ENCODE measurements at regions not wholly inside any gene's neighbourhood (a gene's known extent, or its start where the extent isn't known, plus 50 kb on each side); places are given as distances from the start of the nearest gene placed in this dataset.
"Not testable (repeated sequence)": the region's sequence is repeated elsewhere in the genome, so short reads cannot be mapped to it uniquely, and the experiment has no call there.

GRCh38 chr18:1488394-1488793 is 583.7 kb downstream of the ADCYAP1 start:
- no peak for DNase-seq
- Mint-ChIP-seq H3K4me3 (no peak overlapping the region), H3K27ac (peak overlapping the region in 1 of 6 donors; percentile 45), H3K4me1 (no peaks in the 10 kb centered on the region), H3K9me3 (peaks cover 4 to 14% (median 6%) of the 10 kb centered on the region in 7 donors), H3K36me3 (no peaks in the 10 kb centered on the region), H3K27me3 (no peaks in the 10 kb centered on the region)
- no peak for ATAC-seq (ENCODE audit: low read depth in 2 of 2)

- Mint-ChIP-seq H3K4me1 (no peaks in the 10 kb centered on the region), H3K27me3 (no peaks in the 10 kb centered on the region), H3K4me3 (no peak overlapping the region), H3K9me3 (peaks cover 4 to 15% (median 7%) of the 10 kb centered on the region in 7 donors), H3K36me3 (no peaks in the 10 kb centered on the region), H3K27ac (no peak overlapping the region)
- ATAC-seq (ENCODE audit: low read depth in 2 of 2) (no peak), DNase-seq (no peak)
Measured at GRCh38 chr18:1488957-1489356, 584.3 kb downstream of the ADCYAP1 start.

GRCh38 chr18:1495387-1495786 is 590.7 kb downstream of the ADCYAP1 start:
- DNase-seq (no peak), ATAC-seq (ENCODE audit: low read depth in 2 of 2) (no peak)
- Mint-ChIP-seq H3K27me3 (no peaks in the 10 kb centered on the region), H3K27ac (no peak overlapping the region), H3K36me3 (no peaks in the 10 kb centered on the region), H3K4me1 (no peaks in the 10 kb centered on the region), H3K9me3 (peaks cover 6 to 35% (median 16%) of the 10 kb centered on the region in 7 donors), H3K4me3 (no peak overlapping the region)

GRCh38 chr18:1496096-1496495 is 591.4 kb downstream of the ADCYAP1 start:
- Mint-ChIP-seq H3K9me3 (peaks cover 6 to 33% (median 16%) of the 10 kb centered on the region in 7 donors), H3K4me3 (no peak overlapping the region), H3K4me1 (no peaks in the 10 kb centered on the region), H3K27ac (no peak overlapping the region), H3K27me3 (peaks cover 0 to 3% (median 0%) of the 10 kb centered on the region in 3 donors), H3K36me3 (no peaks in the 10 kb centered on the region)
- DNase-seq, result no peak
- ATAC-seq (ENCODE audit: low read depth in 2 of 2), result no peak

- ATAC-seq (ENCODE audit: low read depth in 2 of 2) (no peak), DNase-seq (no peak)
- H3K27me3 Mint-ChIP-seq, result peaks cover 0 to 3% (median 0%) of the 10 kb centered on the region in 3 donors
- H3K4me1 Mint-ChIP-seq, result no peaks in the 10 kb centered on the region
- H3K9me3 Mint-ChIP-seq, result peaks cover 0 to 21% (median 6%) of the 10 kb centered on the region in 7 donors
- no peaks in the 10 kb centered on the region for H3K36me3 Mint-ChIP-seq
- H3K4me3 Mint-ChIP-seq, result no peak overlapping the region
- no peak overlapping the region for H3K27ac Mint-ChIP-seq
Measured at GRCh38 chr18:1498216-1498615, 593.5 kb downstream of the ADCYAP1 start.

- Mint-ChIP-seq H3K4me3 (no peak overlapping the region), H3K4me1 (no peaks in the 10 kb centered on the region), H3K27ac (no peak overlapping the region), H3K36me3 (no peaks in the 10 kb centered on the region), H3K9me3 (peaks cover 0 to 21% (median 6%) of the 10 kb centered on the region in 7 donors), H3K27me3 (peaks cover 0 to 3% (median 0%) of the 10 kb centered on the region in 3 donors)
- ATAC-seq (ENCODE audit: low read depth in 2 of 2) (no peak), DNase-seq (no peak)
Measured at GRCh38 chr18:1499265-1499664, 594.6 kb downstream of the ADCYAP1 start.

- Mint-ChIP-seq H3K4me1 (no peaks in the 10 kb centered on the region), H3K4me3 (no peak overlapping the region), H3K36me3 (no peaks in the 10 kb centered on the region), H3K27ac (no peak overlapping the region), H3K27me3 (peaks cover 0 to 3% (median 0%) of the 10 kb centered on the region in 3 donors), H3K9me3 (no peaks in the 10 kb centered on the region)
- DNase-seq (no peak), ATAC-seq (ENCODE audit: low read depth in 2 of 2) (no peak)
Measured at GRCh38 chr18:1503847-1504246, 599.2 kb downstream of the ADCYAP1 start.

- Mint-ChIP-seq H3K27ac (no peak overlapping the region), H3K4me1 (no peaks in the 10 kb centered on the region), H3K27me3 (peaks cover 0 to 1% (median 0%) of the 10 kb centered on the region in 3 donors), H3K4me3 (no peak overlapping the region), H3K9me3 (peaks cover 0 to 4% (median 0%) of the 10 kb centered on the region in 7 donors), H3K36me3 (no peaks in the 10 kb centered on the region)
- ATAC-seq (ENCODE audit: low read depth in 2 of 2) (no peak), DNase-seq (no peak)
Measured at GRCh38 chr18:1505856-1506255, 601.2 kb downstream of the ADCYAP1 start.

- H3K27ac Mint-ChIP-seq, result no peak overlapping the region
- no peak overlapping the region for H3K4me3 Mint-ChIP-seq
- H3K4me1 Mint-ChIP-seq, result no peaks in the 10 kb centered on the region
- DNase-seq, result no peak
- no peak for ATAC-seq (ENCODE audit: low read depth in 2 of 2)
- peaks cover 0 to 4% (median 0%) of the 10 kb centered on the region in 3 donors for H3K27me3 Mint-ChIP-seq
- peaks cover 0 to 5% (median 3%) of the 10 kb centered on the region in 7 donors for H3K9me3 Mint-ChIP-seq
- H3K36me3 Mint-ChIP-seq, result no peaks in the 10 kb centered on the region
Measured at GRCh38 chr18:1510542-1511179, 606.0 kb downstream of the ADCYAP1 start.

GRCh38 chr18:1511619-1512311 is 607.1 kb downstream of the ADCYAP1 start:
- peaks cover 0 to 4% (median 0%) of the 10 kb centered on the region in 3 donors for H3K27me3 Mint-ChIP-seq
- DNase-seq, result no peak
- ATAC-seq (ENCODE audit: low read depth in 2 of 2), result no peak
- H3K36me3 Mint-ChIP-seq, result no peaks in the 10 kb centered on the region
- H3K9me3 Mint-ChIP-seq, result peaks cover 0 to 5% (median 3%) of the 10 kb centered on the region in 7 donors
- no peak overlapping the region for H3K27ac Mint-ChIP-seq
- no peak overlapping the region for H3K4me3 Mint-ChIP-seq
- no peaks in the 10 kb centered on the region for H3K4me1 Mint-ChIP-seq

GRCh38 chr18:1513519-1513918 is 608.8 kb downstream of the ADCYAP1 start:
- Mint-ChIP-seq H3K27me3 (peaks cover 0 to 4% (median 0%) of the 10 kb centered on the region in 3 donors), H3K4me3 (no peak overlapping the region), H3K27ac (no peak overlapping the region), H3K4me1 (no peaks in the 10 kb centered on the region), H3K36me3 (no peaks in the 10 kb centered on the region), H3K9me3 (peaks cover 0 to 5% (median 3%) of the 10 kb centered on the region in 7 donors)
- ATAC-seq (ENCODE audit: low read depth in 2 of 2), result no peak
- DNase-seq, result no peak

GRCh38 chr18:1521588-1522248 is 617.0 kb downstream of the ADCYAP1 start:
- not testable (repeated sequence) for ATAC-seq (ENCODE audit: low read depth in 2 of 2)

GRCh38 chr18:1522249-1522615 is 617.6 kb downstream of the ADCYAP1 start:
- no peaks in the 10 kb centered on the region for H3K4me1 Mint-ChIP-seq
- no peak for ATAC-seq (ENCODE audit: low read depth in 2 of 2)
- H3K27ac Mint-ChIP-seq, result no peak overlapping the region
- peaks cover 0 to 5% (median 0%) of the 10 kb centered on the region in 7 donors for H3K9me3 Mint-ChIP-seq
- H3K36me3 Mint-ChIP-seq, result no peaks in the 10 kb centered on the region
- no peak overlapping the region for H3K4me3 Mint-ChIP-seq
- no peaks in the 10 kb centered on the region for H3K27me3 Mint-ChIP-seq
- no peak for DNase-seq

More at GRCh38 chr18:1521588-1522248, 617.0 kb downstream of the ADCYAP1 start:
- H3K4me3 Mint-ChIP-seq, H3K4me1 Mint-ChIP-seq, H3K27ac Mint-ChIP-seq, H3K27me3 Mint-ChIP-seq, DNase-seq, H3K9me3 Mint-ChIP-seq, H3K36me3 Mint-ChIP-seq: not testable (repeated sequence)

- Mint-ChIP-seq H3K27me3 (peaks cover 0 to 3% (median 0%) of the 10 kb centered on the region in 3 donors), H3K4me1 (no peaks in the 10 kb centered on the region), H3K4me3 (no peak overlapping the region), H3K27ac (no peak overlapping the region), H3K9me3 (peaks cover 1 to 6% (median 2%) of the 10 kb centered on the region in 7 donors), H3K36me3 (no peaks in the 10 kb centered on the region)
- ATAC-seq (ENCODE audit: low read depth in 2 of 2), result no peak
- no peak for DNase-seq
Measured at GRCh38 chr18:1526991-1527390, 622.3 kb downstream of the ADCYAP1 start.

Data from naive B cell (primary cell).